Hepatocyte (in vitro differentiated cells): ENCODE measurements at regions not wholly inside any gene's neighbourhood (a gene's known extent, or its start where the extent isn't known, plus 50 kb on each side); places are given as distances from the start of the nearest gene placed in this dataset.

ENCODE experiments used
- DNase-seq: peaks from one replicate; pipeline ENCODE4 v3.0.0-alpha.2; 2016; ENCODE audit warnings: low spot score
- H2AFZ ChIP-seq: fragments of 200-600 bp; sonication (generic); 2 replicates; pipeline ENCODE4 v1.6.0; 2016; ENCODE audit warnings: antibody characterized with exemption, mild to moderate bottlenecking
- H3K27ac ChIP-seq: fragments of 200-600 bp; sonication (generic); 2 replicates; pipeline ENCODE4 v1.5.1; 2016; ENCODE audit warnings: mild to moderate bottlenecking
- H3K27me3 ChIP-seq: fragments of 200-600 bp; sonication (generic); 2 replicates; pipeline ENCODE4 v1.6.1; 2016
- H3K36me3 ChIP-seq: fragments of 200-600 bp; sonication (generic); replicated peaks from 2 replicates; pipeline ENCODE4 v1.5.1; 2016; ENCODE audit warnings: low read depth; ENCODE audit not compliant: insufficient read depth
- H3K4me1 ChIP-seq: fragments of 200-600 bp; sonication (generic); 2 replicates; pipeline ENCODE4 v1.5.1; 2016; ENCODE audit warnings: mild to moderate bottlenecking, moderate library complexity; ENCODE audit not compliant: insufficient read depth
- H3K4me2 ChIP-seq: fragments of 200-600 bp; sonication (generic); 2 replicates; pipeline ENCODE4 v1.6.0; 2016
- H3K4me3 ChIP-seq: fragments of 200-600 bp; sonication (generic); 2 replicates; pipeline ENCODE4 v1.5.1; 2016; ENCODE audit warnings: mild to moderate bottlenecking
- H3K79me2 ChIP-seq: fragments of 200-600 bp; sonication (generic); 2 replicates; pipeline ENCODE4 v1.6.0; 2017; ENCODE audit warnings: mild to moderate bottlenecking
- H3K9me2 ChIP-seq: fragments of 200-600 bp; sonication (generic); replicated peaks from 2 replicates; pipeline ENCODE4 v1.6.0; 2017; ENCODE audit warnings: mild to moderate bottlenecking; ENCODE audit not compliant: insufficient read depth
- H3K9me3 ChIP-seq: fragments of 200-600 bp; sonication (generic); 2 replicates; pipeline ENCODE4 v1.5.1; 2016; ENCODE audit warnings: low read depth, mild to moderate bottlenecking
- H4K20me1 ChIP-seq: fragments of 200-600 bp; sonication (generic); 2 replicates; pipeline ENCODE4 v1.6.0; 2016; ENCODE audit warnings: mild to moderate bottlenecking; ENCODE audit not compliant: insufficient read depth, poor library complexity, severe bottlenecking
- CTCF ChIP-seq: fragments of 200-600 bp; sonication (generic); IDR thresholded peaks from 2 replicates; pipeline ENCODE4 v1.5.1; 2016; ENCODE audit warnings: antibody characterized with exemption, mild to moderate bottlenecking; ENCODE audit not compliant: poor library complexity
- EZH2 ChIP-seq: fragments of 200-600 bp; sonication (generic); IDR thresholded peaks from 2 replicates; pipeline ENCODE4 v1.6.1; 2016; ENCODE audit warnings: antibody characterized with exemption, mild to moderate bottlenecking, borderline replicate concordance
- EZH2phosphoT487 ChIP-seq: fragments of 200-600 bp; sonication (generic); IDR thresholded peaks from one replicate; pipeline ENCODE4 v1.6.1; 2018; ENCODE audit warnings: antibody characterized with exemption, mild to moderate bottlenecking, low read depth, moderate library complexity; ENCODE audit not compliant: unreplicated experiment, severe bottlenecking
- WGBS: methylation state at CpG from one replicate; pipeline ENCODE4 v1.1.6; 2016; ENCODE audit warnings: low lambda C conversion rate; ENCODE audit errors: missing lambda C conversion rate; 5-methylcytosine and 5-hydroxymethylcytosine counted together

- no peak for TF ChIP-seq CTCF
- TF ChIP-seq EZH2phosphoT487: no peak
- TF ChIP-seq EZH2: no peak
- Histone ChIP-seq H2AFZ (no peak overlapping the region), H3K79me2 (no peaks in the 10 kb centered on the region), H3K27me3 (no peaks in the 10 kb centered on the region), H3K27ac (peak overlapping the region; percentile 54), H3K9me3 (no peaks in the 10 kb centered on the region), H3K9me2 (no peaks in the 10 kb centered on the region), H4K20me1 (no peaks in the 10 kb centered on the region), H3K4me1 (no peaks in the 10 kb centered on the region), H3K4me2 (peak overlapping the region; percentile 37), H3K4me3 (no peak overlapping the region), H3K36me3 (no peaks in the 10 kb centered on the region)
- DNase-seq: peak; percentile 25
- whole genome bisulfite sequencing: 78% methylated on average over 4 of the region's 4 CpGs
Measured at GRCh38 chr3:34504366-34504765, 705.9 kb downstream of the PDCD6IP start.

- Histone ChIP-seq H3K36me3 (no peaks in the 10 kb centered on the region), H3K27me3 (no peaks in the 10 kb centered on the region), H2AFZ (no peak overlapping the region), H3K79me2 (no peaks in the 10 kb centered on the region), H3K4me3 (no peak overlapping the region), H4K20me1 (no peaks in the 10 kb centered on the region), H3K9me3 (no peaks in the 10 kb centered on the region), H3K4me2 (peak overlapping the region; percentile 37), H3K4me1 (no peaks in the 10 kb centered on the region), H3K27ac (peak overlapping the region; percentile 54), H3K9me2 (no peaks in the 10 kb centered on the region)
- DNase-seq: peak; percentile 9
- WGBS: 17% methylated on average over 4 of the region's 4 CpGs
- TF ChIP-seq EZH2 (no peak), CTCF (no peak), EZH2phosphoT487 (no peak)
Measured at GRCh38 chr3:34504775-34505174, 706.3 kb downstream of the PDCD6IP start.

- H3K9me2 ChIP-seq: no peaks in the 10 kb centered on the region
Measured at GRCh38 chr3:34508732-34509131, 710.3 kb downstream of the PDCD6IP start.

More at GRCh38 chr3:34508732-34509131, 710.3 kb downstream of the PDCD6IP start:
- no peaks in the 10 kb centered on the region for H3K4me1 ChIP-seq
- no peak overlapping the region for H2AFZ ChIP-seq
- TF ChIP-seq CTCF: no peak
- TF ChIP-seq EZH2phosphoT487: no peak
- TF ChIP-seq EZH2: no peak
- no peak overlapping the region for H3K27ac ChIP-seq
- no peak for DNase-seq
- H3K79me2 ChIP-seq: no peaks in the 10 kb centered on the region
- no peaks in the 10 kb centered on the region for H3K27me3 ChIP-seq
- H4K20me1 ChIP-seq: no peaks in the 10 kb centered on the region
- no peaks in the 10 kb centered on the region for H3K36me3 ChIP-seq
- no peaks in the 10 kb centered on the region for H3K9me3 ChIP-seq
- no peak overlapping the region for H3K4me3 ChIP-seq
- no peak overlapping the region for H3K4me2 ChIP-seq
